GM12872 (cell line): ENCODE measurements at regions not wholly inside any gene's neighbourhood (a gene's known extent, or its start where the extent isn't known, plus 50 kb on each side); places are given as distances from the start of the nearest gene placed in this dataset.

Experiments
- CTCF ChIP-seq: IDR thresholded peaks from 3 replicates; pipeline ENCODE4 v1.5.1; 2011; ENCODE audit warnings: low read depth, mild to moderate bottlenecking, low read length, moderate library complexity; ENCODE audit not compliant: insufficient read depth

- no peak for TF ChIP-seq CTCF
Observed at GRCh38 chr5:145687943-145688342, 147.2 kb downstream of the PRELID2 start.

- no peak for TF ChIP-seq CTCF
Observed at GRCh38 chr5:145685417-145685816, 149.7 kb downstream of the PRELID2 start.

GRCh38 chr5:145683431-145683830 is 151.7 kb downstream of the PRELID2 start:
- no peak for TF ChIP-seq CTCF

- TF ChIP-seq CTCF: no peak
Observed at GRCh38 chr5:145682197-145682899, 152.8 kb downstream of the PRELID2 start.

- peak; percentile 77 for TF ChIP-seq CTCF
Observed at GRCh38 chr5:145681686-145682085, 153.5 kb downstream of the PRELID2 start.

GRCh38 chr5:145681216-145681615 is 153.9 kb downstream of the PRELID2 start:
- no peak for TF ChIP-seq CTCF

GRCh38 chr5:145680767-145681166 is 154.4 kb downstream of the PRELID2 start:
- TF ChIP-seq CTCF: no peak
